H9 (cell line): ENCODE measurements at regions not wholly inside any gene's neighbourhood (a gene's known extent, or its start where the extent isn't known, plus 50 kb on each side); places are given as distances from the start of the nearest gene placed in this dataset.

Experiments used
- DNase-seq: peaks from one replicate; pipeline ENCODE4 v3.0.0-alpha.2; 2017
- H2AFZ ChIP-seq: one replicate; pipeline ENCODE4 v1.6.1; 2013; ENCODE audit warnings: mild to moderate bottlenecking, low read length, control low read depth, moderate library complexity
- H2AK5ac ChIP-seq: 2 replicates; pipeline ENCODE4 v1.6.1; 2013; ENCODE audit warnings: low read length, control low read depth, mixed read lengths; ENCODE audit not compliant: insufficient read length
- H2BK120ac ChIP-seq: one replicate; pipeline ENCODE4 v1.6.1; 2013; ENCODE audit warnings: low read depth, mild to moderate bottlenecking, low read length, control low read depth, inconsistent platforms; ENCODE audit not compliant: poor library complexity, severe bottlenecking
- H2BK12ac ChIP-seq: 2 replicates; pipeline ENCODE4 v1.6.1; 2013; ENCODE audit warnings: low read length, control low read depth, mixed read lengths, low read depth; ENCODE audit not compliant: insufficient read length
- H2BK15ac ChIP-seq: 2 replicates; pipeline ENCODE4 v1.6.1; 2013; ENCODE audit warnings: low read depth, low read length, control low read depth
- H2BK20ac ChIP-seq: one replicate; pipeline ENCODE4 v1.6.1; 2013; ENCODE audit warnings: low read depth, mild to moderate bottlenecking, low read length, control low read depth, inconsistent platforms; ENCODE audit not compliant: poor library complexity, severe bottlenecking
- H2BK5ac ChIP-seq: 2 replicates; pipeline ENCODE4 v1.6.1; 2013; ENCODE audit warnings: low read length, control low read depth, mixed read lengths; ENCODE audit not compliant: insufficient read length
- H3K14ac ChIP-seq: 2 replicates; pipeline ENCODE4 v1.6.1; 2013; ENCODE audit warnings: low read length, control low read depth; ENCODE audit not compliant: insufficient read depth
- H3K18ac ChIP-seq: 2 replicates; pipeline ENCODE4 v1.6.1; 2013; ENCODE audit warnings: low read depth, mild to moderate bottlenecking, mixed read lengths, low read length, control low read depth; ENCODE audit not compliant: insufficient read length
- H3K23ac ChIP-seq: 2 replicates; pipeline ENCODE4 v1.6.1; 2013; ENCODE audit warnings: low read length, control low read depth, mixed read lengths, low read depth; ENCODE audit not compliant: insufficient read length
- H3K23me2 ChIP-seq: 2 replicates; pipeline ENCODE4 v1.6.1; 2013; ENCODE audit warnings: low read depth, mild to moderate bottlenecking, mixed read lengths, low read length, control low read depth; ENCODE audit not compliant: insufficient read length, poor library complexity, severe bottlenecking
- H3K27ac ChIP-seq: 2 replicates; pipeline ENCODE4 v1.5.1; 2013; ENCODE audit warnings: low read length, control low read depth, mixed read lengths, low read depth; ENCODE audit not compliant: insufficient read length
- H3K27me3 ChIP-seq: 2 replicates; pipeline ENCODE4 v1.6.1; 2013; ENCODE audit warnings: low read length, control low read depth, inconsistent platforms; ENCODE audit not compliant: insufficient read depth
- H3K4ac ChIP-seq: 2 replicates; pipeline ENCODE4 v1.6.1; 2013; ENCODE audit warnings: low read depth, mild to moderate bottlenecking, control low read depth, inconsistent platforms, low read length, moderate library complexity
- H3K4me1 ChIP-seq: 2 replicates; pipeline ENCODE4 v1.6.1; 2013; ENCODE audit warnings: low read length, control low read depth, inconsistent platforms; ENCODE audit not compliant: insufficient read depth
- H3K4me2 ChIP-seq: 2 replicates; pipeline ENCODE4 v1.6.1; 2013; ENCODE audit warnings: low read length, control low read depth, mixed read lengths; ENCODE audit not compliant: insufficient read length, insufficient read depth
- H3K56ac ChIP-seq: 2 replicates; pipeline ENCODE4 v1.6.1; 2013; ENCODE audit warnings: low read depth, mild to moderate bottlenecking, mixed read lengths, low read length, control low read depth; ENCODE audit not compliant: insufficient read length
- H3K79me1 ChIP-seq: 2 replicates; pipeline ENCODE4 v1.6.1; 2013; ENCODE audit warnings: low read depth, mild to moderate bottlenecking, moderate library complexity, low read length, control low read depth, inconsistent platforms; ENCODE audit not compliant: insufficient read depth, poor library complexity, severe bottlenecking
- H3K79me2 ChIP-seq: 2 replicates; pipeline ENCODE4 v1.6.1; 2013; ENCODE audit warnings: low read length, control low read depth, inconsistent platforms; ENCODE audit not compliant: insufficient read depth
- H3K9ac ChIP-seq: 2 replicates; pipeline ENCODE4 v1.6.1; 2013; ENCODE audit warnings: low read length, control low read depth, mixed read lengths; ENCODE audit not compliant: insufficient read length; ENCODE audit errors: extremely low read depth
- H3K9me3 ChIP-seq: one replicate; pipeline ENCODE4 v1.6.1; 2013; ENCODE audit warnings: low read depth, low read length, inconsistent platforms; ENCODE audit not compliant: control insufficient read depth
- H3T11ph ChIP-seq: one replicate; pipeline ENCODE4 v1.6.1; 2013; ENCODE audit warnings: mild to moderate bottlenecking, low read length, control low read depth, inconsistent platforms
- H4K20me1 ChIP-seq: one replicate; pipeline ENCODE4 v1.6.1; 2013; ENCODE audit not compliant: control insufficient read depth, insufficient read length, insufficient read depth
- H4K5ac ChIP-seq: 2 replicates; pipeline ENCODE4 v1.6.1; 2013; ENCODE audit warnings: low read depth, mild to moderate bottlenecking, mixed read lengths, low read length, control low read depth; ENCODE audit not compliant: insufficient read length
- H4K8ac ChIP-seq: replicated peaks from 2 replicates; pipeline ENCODE4 v1.6.1; 2013; ENCODE audit warnings: low read length, control low read depth, mixed read lengths, low read depth; ENCODE audit not compliant: insufficient read length
- H4K91ac ChIP-seq: 2 replicates; pipeline ENCODE4 v1.6.1; 2013; ENCODE audit warnings: low read depth, mild to moderate bottlenecking, moderate library complexity, mixed read lengths, low read length, control low read depth; ENCODE audit not compliant: insufficient read length
- H3K27ac Mint-ChIP-seq, 3 experiments: 2 replicates in 2 of 3; 3 replicates in 1 of 3; pipeline ENCODE4 v1.8.0; 2020 to 2021; ENCODE audit warnings: mixed read lengths in 3 of 3, mild to moderate bottlenecking in 1 of 3, moderate library complexity in 1 of 3
- H3K27me3 Mint-ChIP-seq: 2 replicates; pipeline ENCODE4 v1.8.0; 2021; ENCODE audit warnings: low read depth, mild to moderate bottlenecking, moderate library complexity, mixed read lengths
- H3K36me3 Mint-ChIP-seq, 3 experiments: 2 replicates in 2 of 3; 3 replicates in 1 of 3; pipeline ENCODE4 v1.8.0; 2020 to 2021; ENCODE audit warnings: low read depth in 3 of 3, mixed read lengths in 3 of 3; ENCODE audit not compliant: insufficient read depth in 1 of 3
- H3K4me1 Mint-ChIP-seq, 2 experiments: 2 replicates each; pipeline ENCODE4 v1.8.0; 2020; ENCODE audit warnings: mixed read lengths in 2 of 2
- H3K4me3 Mint-ChIP-seq, 2 experiments: 2 replicates in 1 of 2; 3 replicates in 1 of 2; pipeline ENCODE4 v1.8.0; 2020 to 2021; ENCODE audit warnings: mild to moderate bottlenecking in 2 of 2, mixed read lengths in 2 of 2, moderate library complexity in 1 of 2
- H3K9me3 Mint-ChIP-seq, 2 experiments: 2 replicates in 1 of 2; 3 replicates in 1 of 2; pipeline ENCODE4 v1.8.0; 2020; ENCODE audit warnings: mild to moderate bottlenecking in 2 of 2, mixed read lengths in 2 of 2, moderate library complexity in 1 of 2
- WGBS: extraction: QIAGEN DNeasy Blood & Tissue Kit; methylation state at CpG from one replicate; pipeline ENCODE4 v1.1.7; 2013; ENCODE audit warnings: missing lambda C conversion rate, low lambda C conversion rate, mixed read lengths; ENCODE audit not compliant: insufficient read length; ENCODE audit errors: extremely low coverage; 5-methylcytosine and 5-hydroxymethylcytosine counted together
- TF ChIP-seq, protein P1 (sequence below): fragments of 200-600 bp; sonication (generic); conservative IDR thresholded peaks from 3 replicates; pipeline ENCODE4 v1.8.0; 2021; ENCODE audit warnings: antibody characterized with exemption, mild to moderate bottlenecking

DNA sequence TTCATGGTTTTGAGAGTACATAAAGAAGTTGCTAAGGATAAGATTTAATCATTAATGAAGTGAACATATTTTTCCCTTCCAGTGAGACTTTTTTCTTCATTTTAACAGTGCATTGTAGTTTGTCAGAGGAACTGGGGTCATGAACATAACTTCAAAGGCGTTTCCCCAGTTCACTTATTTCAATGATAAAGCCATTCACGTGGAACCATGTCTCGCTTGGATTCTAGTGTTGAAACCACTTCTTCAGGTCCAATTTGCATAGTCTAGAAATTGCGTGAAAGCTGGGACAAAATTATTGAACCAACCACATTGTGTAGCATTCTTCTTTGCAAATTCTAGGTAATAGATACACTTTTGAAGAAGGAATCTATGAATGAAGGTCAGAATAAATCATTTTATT is 197.0 kb downstream of the CLIC5 start:
- no peak overlapping the region for H3T11ph ChIP-seq
- H4K5ac ChIP-seq, result no peak overlapping the region
- H3K4ac ChIP-seq, result no peak overlapping the region
- H3K4me3 Mint-ChIP-seq, result no peak overlapping the region
- H3K23ac ChIP-seq, result no peak overlapping the region
- no peak overlapping the region for H2BK120ac ChIP-seq
- no peak overlapping the region for H2BK5ac ChIP-seq
- H3K4me1 Mint-ChIP-seq, result no peaks in the 10 kb centered on the region
- H3K79me2 ChIP-seq, result no peaks in the 10 kb centered on the region
- TF ChIP-seq, protein P1, sequence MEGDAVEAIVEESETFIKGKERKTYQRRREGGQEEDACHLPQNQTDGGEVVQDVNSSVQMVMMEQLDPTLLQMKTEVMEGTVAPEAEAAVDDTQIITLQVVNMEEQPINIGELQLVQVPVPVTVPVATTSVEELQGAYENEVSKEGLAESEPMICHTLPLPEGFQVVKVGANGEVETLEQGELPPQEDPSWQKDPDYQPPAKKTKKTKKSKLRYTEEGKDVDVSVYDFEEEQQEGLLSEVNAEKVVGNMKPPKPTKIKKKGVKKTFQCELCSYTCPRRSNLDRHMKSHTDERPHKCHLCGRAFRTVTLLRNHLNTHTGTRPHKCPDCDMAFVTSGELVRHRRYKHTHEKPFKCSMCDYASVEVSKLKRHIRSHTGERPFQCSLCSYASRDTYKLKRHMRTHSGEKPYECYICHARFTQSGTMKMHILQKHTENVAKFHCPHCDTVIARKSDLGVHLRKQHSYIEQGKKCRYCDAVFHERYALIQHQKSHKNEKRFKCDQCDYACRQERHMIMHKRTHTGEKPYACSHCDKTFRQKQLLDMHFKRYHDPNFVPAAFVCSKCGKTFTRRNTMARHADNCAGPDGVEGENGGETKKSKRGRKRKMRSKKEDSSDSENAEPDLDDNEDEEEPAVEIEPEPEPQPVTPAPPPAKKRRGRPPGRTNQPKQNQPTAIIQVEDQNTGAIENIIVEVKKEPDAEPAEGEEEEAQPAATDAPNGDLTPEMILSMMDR, result no peak
- no peaks in the 10 kb centered on the region for H3K27me3 Mint-ChIP-seq
- no peak overlapping the region for H2AFZ ChIP-seq
- H3K27ac ChIP-seq, result no peak overlapping the region
- H3K18ac ChIP-seq, result no peak overlapping the region
- no peak overlapping the region for H2AK5ac ChIP-seq
- H3K23me2 ChIP-seq, result no peaks in the 10 kb centered on the region
- no peaks in the 10 kb centered on the region for H3K4me1 ChIP-seq
- no peak overlapping the region for H4K91ac ChIP-seq
- no peaks in the 10 kb centered on the region for H4K20me1 ChIP-seq
- no peak overlapping the region for H3K9ac ChIP-seq
- 0 out of 7 replicates have a peak, but pooled peaks cover 0 to 4% (median 0%) of the 10 kb centered on the region in 3 experiments for H3K36me3 Mint-ChIP-seq
- DNase-seq, result no peak
- H3K56ac ChIP-seq, result no peak overlapping the region
- H3K14ac ChIP-seq, result no peak overlapping the region
- no peaks in the 10 kb centered on the region for H3K79me1 ChIP-seq
- no CpG with 5 or more reads among the region's 4 CpGs for WGBS
- H3K27me3 ChIP-seq, result no peaks in the 10 kb centered on the region
- no peaks in the 10 kb centered on the region for H3K9me3 ChIP-seq
- no peaks in the 10 kb centered on the region; a peak in 1 of 5 replicates for H3K9me3 Mint-ChIP-seq
- no peak overlapping the region for H2BK15ac ChIP-seq
- H4K8ac ChIP-seq, result no peak overlapping the region
- no peak overlapping the region for H2BK12ac ChIP-seq
- no peak overlapping the region for H3K27ac Mint-ChIP-seq
- H2BK20ac ChIP-seq, result no peak overlapping the region
- H3K4me2 ChIP-seq, result no peak overlapping the region
